ENCODE measurements at regions not wholly inside any gene's neighbourhood (a gene's known extent, or its start where the extent isn't known, plus 50 kb on each side); places are given as distances from the start of the nearest gene placed in this dataset.

DNA sequence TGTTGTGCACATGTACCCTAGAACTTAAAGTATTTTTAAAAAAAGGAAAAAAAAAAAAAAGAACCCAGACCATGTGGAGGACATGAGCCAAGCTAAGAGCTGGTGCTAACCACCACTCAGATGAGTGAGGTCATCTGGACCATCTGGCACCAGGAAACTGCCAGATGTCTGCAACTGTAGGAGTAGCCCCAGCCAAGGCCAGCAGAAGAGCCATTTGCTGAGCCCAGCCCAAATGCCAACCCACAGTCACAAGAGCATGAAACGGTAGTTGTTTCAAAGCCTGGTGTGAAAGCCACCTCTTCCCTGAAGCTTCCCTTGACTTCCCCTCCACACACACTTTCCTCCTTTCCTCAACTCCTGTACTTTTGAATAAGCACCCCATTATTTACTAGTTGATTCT is 69.2 kb upstream of the FCN1 start:
- in situ Hi-C loops (cut with HindIII; ENCODE audit: low sequenced_read_pairs) = no loop called here

DNA sequence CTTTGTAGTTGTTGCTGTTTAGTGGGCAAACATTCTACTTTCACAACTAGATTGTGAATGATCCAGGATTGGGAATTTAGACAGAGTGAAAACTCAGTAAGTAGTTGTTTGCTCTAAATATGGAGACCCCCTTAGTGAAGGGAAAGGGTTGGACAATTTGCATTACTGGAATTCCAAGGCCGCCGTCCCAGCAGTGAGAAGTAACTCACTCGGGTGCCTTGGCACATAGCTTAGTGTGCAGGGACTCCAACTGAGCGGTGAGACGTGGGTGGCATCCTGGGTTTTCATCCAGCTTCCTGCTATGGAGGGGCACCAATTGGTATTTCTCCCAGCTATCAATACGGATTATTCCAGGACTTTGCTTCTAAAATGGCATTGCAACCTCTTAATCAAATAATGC is 69.7 kb upstream of the FCN1 start:
- in situ Hi-C loops (cut with HindIII; ENCODE audit: low sequenced_read_pairs) = no loop called here

DNA sequence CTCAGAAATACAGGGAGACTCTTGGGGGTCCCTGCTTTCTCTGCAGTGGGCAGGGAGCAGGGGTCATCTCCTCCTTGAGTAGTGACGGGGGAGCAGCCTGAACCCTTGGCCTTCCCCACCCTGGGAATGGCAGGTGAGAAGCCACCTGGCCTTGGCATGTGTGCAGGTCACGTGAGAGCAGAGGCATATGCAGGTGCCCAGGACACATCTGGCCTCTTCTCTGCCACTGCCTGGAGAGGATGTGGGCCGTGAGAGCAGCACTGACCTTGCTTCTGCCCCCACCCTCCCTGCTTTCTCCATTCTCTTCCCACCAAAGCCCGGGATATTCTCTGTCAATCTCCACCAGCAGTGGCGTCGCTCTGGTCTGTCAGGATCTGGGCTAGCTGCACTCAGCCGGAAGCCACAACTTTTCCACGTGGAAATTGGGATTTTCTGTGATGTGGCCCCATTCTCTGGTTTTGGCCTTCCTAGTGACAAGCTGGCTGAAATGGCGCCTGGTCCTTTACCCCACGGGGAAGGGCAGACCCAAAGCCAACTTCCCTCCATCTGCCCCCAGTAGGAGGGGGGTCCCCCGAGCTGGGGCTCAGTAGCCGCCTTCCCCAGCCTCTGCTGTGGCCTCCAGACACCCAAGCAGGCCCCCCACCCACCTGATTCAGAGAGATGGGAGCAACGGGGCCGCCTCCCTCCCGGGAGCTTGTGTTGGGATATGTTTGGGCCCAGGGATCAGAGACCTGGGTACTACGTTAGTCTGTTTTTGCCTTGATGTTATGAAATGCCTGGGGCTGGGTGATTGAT is 70.4 kb upstream of the FCN1 start:
- in situ Hi-C loops (cut with HindIII; ENCODE audit: low sequenced_read_pairs) = no loop called here

DNA sequence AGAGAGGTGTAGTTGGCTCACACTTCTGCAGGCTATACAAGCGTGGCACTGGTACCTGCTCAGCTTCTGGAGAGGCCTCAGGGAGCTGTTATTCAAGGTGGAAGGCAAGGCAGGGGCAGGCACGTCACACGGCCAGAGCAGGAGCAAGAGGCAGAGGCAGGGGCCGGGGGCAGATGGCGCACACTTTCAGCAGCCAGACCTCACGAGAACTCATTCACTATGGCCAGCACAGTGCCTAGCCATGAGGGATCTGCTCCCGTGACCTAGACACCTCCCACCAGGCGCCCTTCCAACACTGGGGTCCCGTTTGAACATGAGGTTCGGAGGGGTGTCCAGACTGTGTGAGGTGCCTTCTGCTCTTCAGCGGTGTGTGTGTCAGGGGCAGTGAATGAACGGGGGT is 71.0 kb upstream of the FCN1 start:
- in situ Hi-C loops (cut with HindIII; ENCODE audit: low sequenced_read_pairs) = no loop called here

DNA sequence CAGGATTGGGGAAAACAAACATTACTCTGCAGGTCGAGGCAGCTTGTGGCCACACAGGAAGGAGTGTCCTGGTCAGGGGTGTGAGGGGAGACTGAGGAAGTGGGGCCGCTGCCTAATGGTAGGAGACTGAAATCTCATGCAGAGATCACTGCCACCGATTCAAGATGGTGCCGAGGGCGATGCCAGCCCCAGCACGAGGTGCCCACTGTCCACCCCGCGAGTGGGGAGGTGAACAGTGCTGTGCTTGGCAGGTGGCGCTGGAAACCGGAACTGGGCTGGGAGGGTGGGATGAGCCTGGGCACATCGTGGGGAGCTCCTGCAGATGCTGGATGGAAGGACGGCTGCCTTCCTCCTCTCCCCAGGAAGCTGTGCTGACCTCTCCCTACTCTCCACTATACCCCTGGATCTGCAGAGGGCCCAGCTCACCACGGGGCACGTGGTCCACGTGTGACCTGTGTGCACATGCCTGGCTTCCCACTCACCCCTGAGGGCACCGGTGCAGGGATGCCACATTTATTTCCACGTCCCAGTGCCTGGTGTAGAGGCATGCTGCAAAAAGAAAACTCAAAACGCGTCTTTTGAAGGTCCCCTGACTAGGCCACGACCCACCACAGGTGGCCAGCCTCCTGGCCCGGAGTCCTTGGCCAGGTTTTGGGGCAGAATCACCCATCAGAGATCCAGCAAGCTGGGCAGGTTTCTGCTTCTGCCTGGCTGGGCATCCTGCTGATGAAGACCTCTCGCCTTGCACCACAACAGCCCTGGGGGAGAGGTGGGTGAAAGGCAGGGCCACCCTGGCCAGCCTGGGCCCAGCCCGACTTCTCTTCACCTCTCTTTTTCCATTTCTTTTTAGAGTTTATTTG is 71.7 kb upstream of the FCN1 start:
- in situ Hi-C loops (cut with HindIII; ENCODE audit: low sequenced_read_pairs) = no loop called here

DNA sequence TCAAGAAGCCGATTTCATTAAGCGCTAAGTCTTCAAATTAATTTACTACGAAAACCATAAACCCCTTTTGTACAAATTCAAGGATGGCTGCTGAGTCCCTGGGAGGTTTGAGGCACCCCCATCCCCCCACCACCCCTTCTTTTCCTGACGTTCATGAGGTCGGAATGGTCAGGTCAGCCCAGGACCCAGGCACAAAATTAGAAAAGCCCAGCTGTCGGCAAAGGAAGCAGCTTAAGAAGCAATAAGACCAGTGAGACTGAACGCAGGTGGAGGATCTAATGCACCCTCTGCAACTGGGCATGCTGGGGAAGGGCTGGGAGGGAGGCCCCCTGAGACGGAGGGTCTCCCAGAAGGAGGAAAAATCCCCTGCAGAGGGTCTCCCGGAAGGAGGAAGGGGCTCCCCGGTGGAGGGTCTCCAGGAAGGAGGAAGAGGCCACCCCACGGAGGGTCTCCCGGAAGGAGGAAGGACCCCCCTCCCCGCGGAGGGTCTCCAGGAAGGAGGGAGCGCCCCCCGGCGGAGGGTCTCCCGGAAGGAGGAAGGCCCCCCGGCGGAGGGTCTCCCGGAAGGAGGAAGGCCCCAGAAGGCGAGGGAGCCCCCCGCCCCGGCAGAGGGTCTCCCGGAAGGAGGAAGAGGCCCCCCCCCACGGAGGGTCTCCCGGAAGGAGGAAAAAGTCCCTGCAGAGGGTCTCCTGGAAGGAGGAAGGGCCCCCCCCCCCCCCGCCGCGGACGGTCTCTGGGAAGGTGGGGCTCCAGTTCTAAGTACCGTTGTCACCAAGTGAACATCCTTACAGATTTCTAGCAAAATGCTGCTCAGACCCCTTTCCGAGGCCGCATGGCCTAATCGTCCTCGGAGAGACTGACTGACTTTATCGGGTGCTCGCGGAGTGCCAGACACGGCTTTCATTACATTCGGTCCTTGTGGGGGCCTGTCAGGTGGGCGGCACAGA is 74.4 kb upstream of the FCN1 start:
- in situ Hi-C loops (cut with HindIII; ENCODE audit: low sequenced_read_pairs) = no loop called here

DNA sequence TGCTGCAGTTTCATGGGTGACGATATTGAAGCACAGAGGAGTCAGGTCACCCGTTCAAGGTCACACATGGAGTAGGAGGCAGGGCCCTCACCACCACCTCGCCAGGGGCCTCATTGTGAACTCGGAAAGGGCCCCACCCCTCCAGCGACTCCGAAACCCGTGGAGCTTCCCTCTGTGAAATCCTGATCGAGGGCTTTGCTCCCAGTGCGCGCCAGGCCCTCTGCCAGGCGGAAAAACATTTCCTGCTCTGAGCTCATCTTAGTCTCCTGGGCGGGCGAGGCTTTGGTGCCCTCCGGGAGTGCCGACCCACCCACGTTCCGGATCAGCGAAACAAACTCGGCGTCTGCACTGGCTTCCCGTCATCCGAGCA is 75.0 kb upstream of the FCN1 start:
- in situ Hi-C loops (cut with HindIII; ENCODE audit: low sequenced_read_pairs) = no loop called here

DNA sequence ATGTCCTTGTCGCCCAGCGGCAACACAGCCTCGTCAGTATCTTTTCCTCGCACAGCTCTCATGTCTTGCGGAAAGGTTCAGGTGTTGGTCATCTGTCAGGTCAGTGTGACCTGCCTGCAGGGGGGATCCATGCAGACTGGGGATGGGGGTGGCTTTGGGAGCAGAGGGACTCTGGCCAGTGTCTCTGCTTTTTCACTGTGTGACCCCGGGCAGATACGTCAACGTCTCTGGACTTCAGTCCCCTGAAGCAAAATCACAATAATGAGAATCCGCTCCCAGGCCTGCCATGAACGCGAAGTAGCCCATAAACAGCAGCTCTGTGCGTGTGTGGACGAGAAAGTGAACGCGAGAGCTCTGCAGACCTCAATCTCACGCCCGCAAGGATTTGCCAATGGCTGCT is 75.7 kb upstream of the FCN1 start:
- in situ Hi-C loops (cut with HindIII; ENCODE audit: low sequenced_read_pairs) = no loop called here

DNA sequence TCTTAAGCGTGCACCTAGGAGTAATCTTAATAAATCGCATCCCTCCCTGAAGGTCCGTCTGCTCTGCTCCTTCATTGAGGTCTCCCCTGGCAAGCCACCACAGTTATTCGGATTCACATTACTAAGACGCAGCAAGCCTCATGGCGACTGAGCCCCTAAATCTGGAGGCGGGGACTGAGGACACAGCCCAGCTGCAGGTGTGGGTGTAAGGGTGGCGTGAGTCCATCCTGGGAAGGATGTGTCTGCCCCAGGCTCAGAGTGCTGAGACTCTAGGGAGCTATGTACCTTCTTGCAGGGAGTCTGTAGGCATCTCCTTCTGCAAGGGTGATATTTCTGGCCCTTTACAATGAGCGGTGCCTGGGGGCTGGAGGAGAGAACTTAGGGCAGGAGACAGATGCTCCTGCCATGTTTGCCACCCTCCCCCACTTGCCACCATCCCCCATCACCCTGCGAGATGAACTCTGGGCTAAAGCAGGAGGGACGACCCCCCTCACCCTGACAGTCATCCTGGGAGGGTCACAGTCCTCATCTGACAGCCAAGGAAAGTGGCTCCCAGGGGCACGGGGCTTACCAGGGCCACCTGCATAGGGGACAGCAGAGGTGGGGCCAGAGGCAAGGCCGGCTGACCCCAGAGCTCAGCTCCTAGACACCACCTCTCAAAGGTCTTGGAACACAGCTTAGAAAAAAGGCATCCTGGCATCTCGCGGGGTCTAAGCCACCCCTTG is 76.4 kb upstream of the FCN1 start:
- in situ Hi-C loops (cut with HindIII; ENCODE audit: low sequenced_read_pairs) = no loop called here

DNA sequence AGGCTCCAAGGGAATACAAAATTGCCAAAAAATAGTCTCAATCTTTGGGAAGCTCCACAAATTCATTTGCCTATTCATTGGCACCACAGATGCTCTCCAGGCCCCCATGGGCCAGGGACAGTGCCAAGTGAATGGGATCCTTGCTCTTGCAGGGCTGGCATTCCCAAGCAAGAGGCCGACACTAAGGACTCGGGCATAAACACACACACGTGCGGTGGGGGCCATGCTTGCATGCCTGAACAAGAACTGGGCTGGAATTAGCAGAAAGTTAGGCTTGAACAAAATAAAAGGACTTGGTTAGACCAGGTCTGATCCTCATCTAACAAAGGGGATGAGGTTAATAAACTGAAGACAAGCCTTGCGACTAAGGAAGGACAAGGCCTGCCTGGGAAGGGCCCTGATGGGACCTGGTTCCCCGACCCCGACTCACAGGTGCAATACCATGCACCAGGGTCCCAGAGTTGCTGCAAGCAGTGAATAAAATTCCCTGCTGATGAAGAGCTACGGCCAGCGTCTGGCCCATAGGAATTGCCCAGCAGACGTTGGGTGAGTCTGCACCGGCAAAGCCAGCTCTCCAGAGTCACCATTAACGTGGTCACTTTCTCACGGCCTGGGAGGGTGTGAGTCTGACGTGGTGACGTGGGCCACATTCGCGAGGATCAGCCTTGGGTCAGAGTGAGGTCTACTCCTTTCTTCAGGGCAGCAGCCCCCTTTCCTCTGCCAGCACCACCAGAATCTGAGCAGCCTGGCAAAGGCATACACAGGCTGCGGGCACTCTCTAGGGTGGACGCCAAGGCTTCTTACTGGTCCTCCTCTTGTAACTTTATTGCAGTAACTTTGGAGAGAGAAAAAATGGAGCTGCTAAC is 77.4 kb upstream of the FCN1 start:
- in situ Hi-C loops (cut with HindIII; ENCODE audit: low sequenced_read_pairs) = no loop called here

DNA sequence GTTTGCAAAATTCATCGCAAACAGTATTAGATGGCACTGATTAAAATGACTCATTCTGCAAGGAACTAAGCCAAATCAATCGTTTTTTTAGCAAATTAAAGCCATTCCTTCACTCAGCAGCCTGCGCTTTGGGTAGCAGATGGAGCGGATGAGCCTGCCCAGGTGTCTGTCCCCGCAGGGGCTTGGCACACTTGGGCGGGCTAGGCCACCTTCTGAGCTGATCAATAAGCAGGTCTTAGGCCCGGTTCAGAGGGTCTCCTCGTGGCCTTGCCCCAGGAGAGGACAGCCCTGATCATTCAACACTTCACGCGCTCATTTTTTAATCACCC is 78.0 kb upstream of the FCN1 start:
- in situ Hi-C loops (cut with HindIII; ENCODE audit: low sequenced_read_pairs) = no loop called here

DNA sequence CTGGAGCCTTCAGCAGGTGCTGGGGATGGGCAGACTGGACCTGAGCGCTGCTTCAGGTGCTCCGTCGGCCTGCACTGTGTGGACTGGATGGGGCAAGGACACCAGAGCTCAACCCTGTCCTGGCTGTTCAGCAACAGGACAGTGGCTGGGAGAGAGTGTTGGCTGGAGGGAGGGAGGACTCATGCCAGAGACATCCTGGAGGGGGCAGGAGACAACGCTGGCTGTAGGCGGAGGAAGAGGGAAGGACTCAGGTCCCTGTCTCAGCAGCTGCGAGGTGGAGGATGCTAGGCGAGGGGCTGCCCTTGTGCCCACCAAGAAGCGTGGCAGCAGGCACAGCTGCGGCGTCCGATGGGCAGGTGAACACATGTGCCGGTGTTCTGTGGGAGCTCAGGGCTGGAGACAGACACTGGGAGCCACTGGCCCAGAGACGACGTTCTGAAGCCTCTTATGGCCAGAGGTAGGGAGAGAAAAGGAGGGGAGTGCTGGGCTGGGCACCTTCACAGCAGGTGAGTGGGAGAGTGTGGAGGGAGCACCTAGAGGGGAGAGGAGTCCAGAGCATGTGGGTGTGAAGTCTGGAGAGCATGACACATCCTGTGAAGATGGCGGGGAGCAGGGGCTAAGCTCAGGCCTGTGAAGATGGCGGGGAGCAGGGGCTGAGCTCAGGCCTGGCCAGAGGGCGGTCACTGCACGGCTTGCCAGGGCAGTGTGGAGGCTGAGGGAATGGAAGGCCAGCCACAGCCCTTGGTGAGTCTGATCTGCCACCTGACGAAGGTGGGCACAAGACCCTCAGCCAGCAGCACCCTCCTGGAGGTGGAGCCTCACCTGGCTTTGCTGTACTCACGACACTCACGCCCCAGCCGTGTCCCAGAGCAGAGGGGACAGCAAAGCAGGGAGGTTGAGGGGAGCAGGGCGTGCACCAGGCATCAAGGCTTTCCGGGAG is 79.1 kb upstream of the FCN1 start:
- in situ Hi-C loops (cut with HindIII; ENCODE audit: low sequenced_read_pairs) = no loop called here

DNA sequence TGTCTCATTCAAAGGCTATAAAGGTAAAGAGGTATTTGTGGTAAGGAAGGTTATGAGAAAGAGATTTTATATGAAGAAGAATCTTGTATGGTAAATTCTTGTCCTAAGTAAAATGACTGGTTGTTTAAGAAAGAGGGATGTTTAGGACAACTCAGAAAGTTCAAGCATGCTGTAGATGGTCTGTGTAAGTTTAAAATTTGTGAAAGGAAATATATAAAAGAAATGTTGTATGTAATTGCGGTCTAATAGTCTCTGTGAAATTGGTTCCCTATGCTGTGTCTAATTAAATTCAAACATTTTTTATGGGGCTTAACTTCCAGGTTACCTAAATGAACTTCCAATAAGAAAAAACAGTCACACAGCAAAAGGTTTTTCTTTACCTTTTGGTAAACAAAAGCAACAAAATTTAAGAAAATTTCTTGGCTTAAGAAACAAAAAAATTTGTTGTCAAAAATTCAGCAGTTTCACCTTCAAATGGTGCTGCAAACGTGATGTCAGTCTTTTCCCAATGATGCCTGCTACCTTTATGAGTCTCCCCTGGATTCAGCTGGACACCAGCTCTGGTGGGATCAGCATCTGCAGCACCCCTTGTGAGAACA is 83.0 kb upstream of the FCN1 start:
- in situ Hi-C loops (cut with HindIII; ENCODE audit: low sequenced_read_pairs) = no loop called here

DNA sequence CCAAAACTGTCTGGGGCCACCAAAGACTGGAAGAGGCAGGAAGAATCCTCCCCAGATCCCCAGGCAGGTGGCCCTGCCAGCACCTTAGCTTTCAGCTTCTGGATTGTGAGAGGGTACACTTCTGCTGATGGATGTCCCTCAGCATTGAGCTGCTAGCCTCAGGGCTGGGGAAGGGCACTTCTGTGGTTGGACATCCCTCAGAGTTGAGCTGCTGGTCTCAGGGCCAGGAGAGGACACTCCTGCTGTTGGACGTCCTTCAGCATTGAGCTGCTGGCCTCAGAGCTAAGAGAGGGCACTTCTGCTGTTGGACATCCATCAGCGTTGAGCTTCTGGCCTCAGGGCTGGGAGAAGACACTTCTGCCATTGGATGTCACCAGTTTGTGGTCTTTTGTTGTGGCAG is 83.8 kb upstream of the FCN1 start:
- in situ Hi-C loops (cut with HindIII; ENCODE audit: low sequenced_read_pairs) = no loop called here

DNA sequence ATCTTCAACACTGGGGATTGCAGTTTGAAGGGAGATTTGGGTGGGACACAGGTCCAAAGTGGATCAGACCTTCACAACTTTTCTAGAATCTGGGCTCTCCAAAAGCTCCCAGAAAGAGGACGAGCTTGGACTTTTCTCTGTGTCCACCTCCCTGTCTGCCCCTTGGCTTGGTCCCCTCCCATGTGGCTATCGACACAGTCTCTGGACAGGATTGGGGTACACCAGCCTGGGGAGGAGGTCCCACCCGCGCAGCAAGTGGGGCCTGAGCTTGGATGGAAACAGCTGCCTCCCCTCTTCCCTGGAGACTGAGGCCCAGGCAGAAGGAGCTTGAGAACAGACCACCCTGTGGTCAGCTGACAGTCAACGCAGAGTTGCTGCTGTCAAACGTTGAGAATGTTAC is 84.6 kb upstream of the FCN1 start:
- in situ Hi-C loops (cut with HindIII; ENCODE audit: low sequenced_read_pairs) = no loop called here

DNA sequence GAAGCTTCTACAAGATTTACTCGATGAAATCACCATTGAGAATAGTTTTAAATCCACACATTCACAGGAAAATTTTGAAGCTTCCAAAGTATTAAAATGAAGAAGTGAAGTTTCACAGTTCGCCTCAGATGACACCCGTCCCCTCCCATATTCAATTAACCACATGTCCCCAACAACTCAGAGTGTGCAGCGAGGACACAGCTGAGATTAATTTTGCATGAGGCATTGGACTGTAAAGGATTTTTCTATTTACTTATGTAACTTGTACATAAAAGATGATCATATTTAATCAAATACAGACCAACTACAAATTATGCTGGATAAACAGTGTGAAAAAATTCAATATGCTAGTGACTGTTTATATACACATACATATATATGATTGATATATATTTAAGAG is 84.7 kb upstream of the OLFM1 start:
- in situ Hi-C loops (cut with HindIII; ENCODE audit: low sequenced_read_pairs) = no loop called here

DNA sequence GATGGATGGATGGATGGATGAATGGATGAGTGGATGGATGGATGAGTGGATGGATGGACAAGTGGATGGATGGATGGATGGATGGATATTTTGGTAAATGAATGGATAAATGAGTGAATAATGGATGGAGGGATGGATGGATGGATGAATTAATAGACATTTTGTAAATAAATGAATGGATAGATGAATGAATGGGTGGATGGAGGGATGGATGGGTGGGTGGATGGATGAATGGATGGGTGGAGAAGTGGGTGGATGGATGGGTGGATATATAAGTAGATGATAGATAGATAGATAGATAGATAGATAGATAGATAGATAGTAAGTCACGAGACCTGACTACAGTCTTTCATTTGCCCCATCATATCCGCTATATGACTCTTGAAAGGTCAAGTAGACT is 82.7 kb upstream of the OLFM1 start:
- in situ Hi-C loops (cut with HindIII; ENCODE audit: low sequenced_read_pairs) = no loop called here

DNA sequence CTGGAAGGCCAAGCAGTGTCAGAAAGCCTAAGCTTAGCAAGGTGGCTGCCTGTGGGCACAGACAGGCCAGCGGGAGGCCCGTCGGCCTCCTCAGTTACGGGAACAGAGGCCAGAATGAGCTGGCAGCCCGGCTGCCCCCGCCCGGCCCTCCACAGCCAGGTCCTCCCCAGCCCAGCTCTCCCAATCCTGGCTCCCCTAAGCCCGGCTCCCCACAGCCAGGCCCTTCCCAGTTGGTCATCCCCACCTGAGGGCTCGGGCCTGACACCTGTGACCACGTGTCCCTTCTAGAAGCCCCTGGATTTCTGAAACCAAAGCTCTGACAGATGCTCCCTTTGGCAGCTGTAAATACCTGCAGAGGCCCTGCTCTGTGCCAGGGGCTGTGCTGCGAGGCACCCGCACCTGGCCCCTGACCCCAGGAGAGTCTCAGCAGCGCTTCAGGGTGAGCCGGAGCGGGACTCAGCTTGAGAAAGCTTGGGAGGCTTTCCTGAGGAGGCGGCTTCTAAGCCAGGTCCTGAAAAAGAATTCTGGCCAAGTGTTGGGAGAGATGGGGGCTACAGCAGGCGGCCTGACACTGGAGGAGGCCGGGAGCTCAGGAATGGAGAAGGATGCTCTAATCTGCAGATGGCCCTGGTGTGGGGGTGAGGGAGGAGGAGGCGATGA is 80.4 kb upstream of the OLFM1 start:
- in situ Hi-C loops (cut with HindIII; ENCODE audit: low sequenced_read_pairs) = no loop called here
